PC-9 (cell line): ENCODE measurements at regions not wholly inside any gene's neighbourhood (a gene's known extent, or its start where the extent isn't known, plus 50 kb on each side); places are given as distances from the start of the nearest gene placed in this dataset.

Experiments
- BruUV-seq: library from RNA; stranded (reverse); fragments of 400-500 nt; replicated peaks from 2 replicates; lab custom pipeline; 2021; lab: Mats Ljungman, UMichigan
- CTCF ChIA-PET: fragments of 300-600 bp; sonication (Branson Sonifier 250); formaldehyde crosslinking; loops from one replicate; lab custom pipeline; 2022; ENCODE audit warnings: antibody characterized with exemption; lab: Charles Lee
- POLR2A ChIA-PET: fragments of 300-600 bp; sonication (Branson Sonifier 250); formaldehyde crosslinking; loops from one replicate; lab custom pipeline; 2022; ENCODE audit warnings: antibody characterized with exemption; ENCODE audit not compliant: unreplicated experiment; lab: Charles Lee
- DNase-seq, 2 experiments: peaks; one replicate each; pipeline versions ENCODE4 v3.0.0 to v3.0.0-alpha.2; 2015 to 2022; ENCODE audit warnings: mixed read lengths in 1 of 2
- H2AFZ ChIP-seq: fragments of 200-600 bp; sonication (generic); 2 replicates; pipeline ENCODE4 v1.8.1; 2017; ENCODE audit warnings: antibody characterized with exemption
- H3F3A ChIP-seq: fragments of 200-600 bp; sonication (generic); 2 replicates; pipeline ENCODE4 v1.8.1; 2017; ENCODE audit warnings: antibody characterized with exemption, mild to moderate bottlenecking, low read depth; ENCODE audit not compliant: insufficient read depth
- H3K27ac ChIP-seq: fragments of 200-600 bp; sonication (generic); 2 replicates; pipeline ENCODE4 v1.6.1; 2016; ENCODE audit warnings: mixed run types
- H3K27me3 ChIP-seq: fragments of 200-600 bp; sonication (generic); 2 replicates; pipeline ENCODE4 v1.6.1; 2016; ENCODE audit warnings: low read depth, mixed run types; ENCODE audit not compliant: insufficient read depth
- H3K36me3 ChIP-seq: fragments of 200-600 bp; sonication (generic); 2 replicates; pipeline ENCODE4 v1.6.1; 2016; ENCODE audit warnings: low read depth, mixed run types
- H3K4me1 ChIP-seq: fragments of 200-600 bp; sonication (generic); replicated peaks from 2 replicates; pipeline ENCODE4 v1.6.1; 2016; ENCODE audit warnings: mixed run types; ENCODE audit not compliant: insufficient read depth
- H3K4me2 ChIP-seq: fragments of 200-600 bp; sonication (generic); 2 replicates; pipeline ENCODE4 v1.6.1; 2017; ENCODE audit warnings: mixed run types
- H3K4me3 ChIP-seq: fragments of 200-600 bp; sonication (generic); 2 replicates; pipeline ENCODE4 v1.6.1; 2016; ENCODE audit warnings: mixed run types
- H3K79me2 ChIP-seq: fragments of 200-600 bp; sonication (generic); 2 replicates; pipeline ENCODE4 v1.6.1; 2017; ENCODE audit warnings: low read depth, mixed run types
- H3K9me2 ChIP-seq: fragments of 200-600 bp; sonication (generic); 2 replicates; pipeline ENCODE4 v1.8.1; 2017; ENCODE audit warnings: mild to moderate bottlenecking; ENCODE audit not compliant: insufficient read depth
- H3K9me3 ChIP-seq: fragments of 200-600 bp; sonication (generic); 2 replicates; pipeline ENCODE4 v1.8.1; 2016; ENCODE audit warnings: low read depth; ENCODE audit not compliant: insufficient read depth
- H4K20me1 ChIP-seq: fragments of 200-600 bp; sonication (generic); 2 replicates; pipeline ENCODE4 v1.8.1; 2017; ENCODE audit not compliant: insufficient read depth
- CTCF ChIP-seq: fragments of 200-600 bp; sonication (generic); conservative IDR thresholded peaks from 2 replicates; pipeline ENCODE4 v1.6.1; 2017; ENCODE audit warnings: mixed run types, antibody characterized with exemption, mild to moderate bottlenecking, moderate library complexity
- EZH2 ChIP-seq: fragments of 200-600 bp; sonication (generic); IDR thresholded peaks from 2 replicates; pipeline ENCODE4 v1.8.0; 2017; ENCODE audit warnings: antibody characterized with exemption, low read depth
- intact Hi-C: fragments of 100-400 bp; cut with micrococcal nuclease; formaldehyde crosslinking; loops from one replicate; pipeline ENCODE4 v1.10.0; 2022; ENCODE audit not compliant: unreplicated experiment

GRCh38 chr10:3002304-3002703 lies 65.0 kb upstream of the PFKP start:
- TF ChIP-seq CTCF (no peak), EZH2 (no peak)
- H4K20me1 ChIP-seq, result no peaks in the 10 kb centered on the region
- no peak overlapping the region for H2AFZ ChIP-seq
- H3K27me3 ChIP-seq, result peaks cover 40% of the 10 kb centered on the region
- no TSS peak for BruUV-seq
- no peaks in the 10 kb centered on the region for H3K9me2 ChIP-seq
- POLR2A ChIA-PET, result no interaction called here
- H3K4me3 ChIP-seq, result no peak overlapping the region
- CTCF ChIA-PET, result no interaction called here
- no peaks in the 10 kb centered on the region for H3K79me2 ChIP-seq
- H3F3A ChIP-seq, result no peaks in the 10 kb centered on the region
- no peak for DNase-seq
- no peak overlapping the region for H3K4me2 ChIP-seq
- intact Hi-C loops, result no loop called here
- H3K9me3 ChIP-seq, result no peaks in the 10 kb centered on the region
- no peaks in the 10 kb centered on the region for H3K36me3 ChIP-seq
- no peak overlapping the region for H3K27ac ChIP-seq
- H3K4me1 ChIP-seq, result no peaks in the 10 kb centered on the region

GRCh38 chr10:3000048-3000447 lies 67.3 kb upstream of the PFKP start:
- no peaks in the 10 kb centered on the region for H3K79me2 ChIP-seq
- BruUV-seq, result no TSS peak
- H3K9me2 ChIP-seq, result no peaks in the 10 kb centered on the region
- no peak overlapping the region for H2AFZ ChIP-seq
- H3F3A ChIP-seq, result no peaks in the 10 kb centered on the region
- H3K27ac ChIP-seq, result no peak overlapping the region
- H3K4me3 ChIP-seq, result no peak overlapping the region
- ChIA-PET CTCF (no interaction called here), POLR2A (no interaction called here)
- no peak for DNase-seq
- intact Hi-C loops, result no loop called here
- H3K27me3 ChIP-seq, result peaks cover 46% of the 10 kb centered on the region
- no peaks in the 10 kb centered on the region for H3K9me3 ChIP-seq
- no peaks in the 10 kb centered on the region for H3K4me1 ChIP-seq
- no peaks in the 10 kb centered on the region for H3K36me3 ChIP-seq
- TF ChIP-seq CTCF, result no peak
- no peak for TF ChIP-seq EZH2
- H3K4me2 ChIP-seq, result no peak overlapping the region
- H4K20me1 ChIP-seq, result no peaks in the 10 kb centered on the region

- Histone ChIP-seq H3K27ac (no peak overlapping the region), H3K79me2 (no peaks in the 10 kb centered on the region), H3K36me3 (no peaks in the 10 kb centered on the region), H3K9me3 (no peaks in the 10 kb centered on the region), H2AFZ (no peak overlapping the region), H3K27me3 (peaks cover 41% of the 10 kb centered on the region), H3K9me2 (no peaks in the 10 kb centered on the region), H3K4me2 (no peak overlapping the region), H4K20me1 (no peaks in the 10 kb centered on the region), H3K4me3 (no peak overlapping the region), H3F3A (no peaks in the 10 kb centered on the region), H3K4me1 (no peaks in the 10 kb centered on the region)
- ChIA-PET CTCF (interaction anchor here (0.6 kb wide), 1 partner anchor 77 kb away, joined by 8 read pairs; no protein-coding TSS in a partner anchor), POLR2A (interaction anchor here (0.5 to 0.6 kb wide), 2 partner anchors 20 to 82 kb away, joined by 3 to 6 read pairs; no protein-coding TSS in a partner anchor)
- intact Hi-C loops, result no loop called here
- no peak for TF ChIP-seq EZH2
- TF ChIP-seq CTCF, result no peak
- no TSS peak for BruUV-seq
- DNase-seq, result no peak
These were observed 73.0 kb upstream of the PFKP start for GRCh38 chr10:2994221-2994961.
